GM19372 (cell line): ENCODE measurements at regions not wholly inside any gene's neighbourhood (a gene's known extent, or its start where the extent isn't known, plus 50 kb on each side); places are given as distances from the start of the nearest gene placed in this dataset.

Experiments used
- ATAC-seq: cut with Tn5 transposase; IDR thresholded peaks from one replicate; pipeline ENCODE4 v1.9.1; 2021; ENCODE audit warnings: mild to moderate bottlenecking, low read depth, moderate library complexity; ENCODE audit not compliant: unreplicated experiment

DNA sequence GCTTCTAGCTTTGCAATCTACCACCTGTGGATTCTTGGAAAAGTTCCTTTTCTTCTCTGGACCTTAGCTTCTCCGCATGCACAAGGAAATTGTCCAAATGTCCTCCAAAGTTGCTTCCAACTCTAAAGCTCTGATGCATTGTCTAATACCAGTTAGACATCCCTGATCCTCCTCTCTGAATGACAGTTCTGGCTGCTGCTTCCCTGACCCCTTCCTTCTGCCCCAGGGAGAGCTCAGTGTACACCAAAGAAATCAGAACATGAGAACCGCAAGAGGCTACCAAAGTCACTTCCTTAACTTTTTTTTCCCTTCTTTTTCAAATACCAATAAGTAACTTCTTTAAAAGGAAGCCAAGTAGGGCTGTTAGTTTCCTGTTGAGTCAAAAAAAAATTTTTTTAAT is 79.7 kb upstream of the CES5A start:
- no peak for ATAC-seq

DNA sequence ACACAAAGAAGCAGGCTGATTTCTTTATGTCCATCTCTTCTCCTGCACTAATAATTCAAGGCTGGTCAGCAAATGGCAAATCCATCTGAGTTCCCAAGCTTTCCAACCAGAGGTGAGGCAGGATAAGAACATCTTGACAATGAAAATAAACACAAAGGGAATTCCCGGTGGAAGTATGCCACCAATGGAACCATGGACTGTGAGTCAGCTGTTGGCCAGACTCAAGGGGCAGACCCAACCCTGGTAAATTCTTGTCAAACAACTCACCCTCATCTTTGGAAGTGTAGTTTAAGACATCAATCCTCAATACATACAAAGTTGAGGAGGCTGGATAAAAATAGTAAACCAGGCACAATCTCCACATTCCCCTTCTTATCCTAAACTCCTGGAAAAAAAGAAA is 74.3 kb upstream of the CES5A start:
- ATAC-seq = no peak

DNA sequence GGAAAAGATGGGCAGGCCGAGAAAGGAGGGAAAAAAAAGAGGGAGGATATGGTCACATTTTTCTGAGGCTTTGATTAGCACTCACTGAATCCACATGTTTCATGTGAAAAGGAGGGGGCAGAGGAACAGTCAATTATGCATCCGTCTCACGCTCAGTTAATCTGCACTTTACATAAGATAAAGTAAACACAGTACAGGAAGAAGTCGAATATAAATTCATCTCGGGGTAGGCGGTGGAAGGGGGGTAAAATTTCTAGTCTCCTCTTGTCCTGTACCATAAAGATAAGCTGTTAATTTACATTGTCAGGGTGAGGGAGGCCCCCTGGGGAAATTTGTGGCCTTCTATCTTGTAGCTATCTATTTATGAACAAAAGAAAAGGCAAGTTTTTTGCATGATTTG is 73.1 kb upstream of the CES5A start:
- ATAC-seq = no peak

DNA sequence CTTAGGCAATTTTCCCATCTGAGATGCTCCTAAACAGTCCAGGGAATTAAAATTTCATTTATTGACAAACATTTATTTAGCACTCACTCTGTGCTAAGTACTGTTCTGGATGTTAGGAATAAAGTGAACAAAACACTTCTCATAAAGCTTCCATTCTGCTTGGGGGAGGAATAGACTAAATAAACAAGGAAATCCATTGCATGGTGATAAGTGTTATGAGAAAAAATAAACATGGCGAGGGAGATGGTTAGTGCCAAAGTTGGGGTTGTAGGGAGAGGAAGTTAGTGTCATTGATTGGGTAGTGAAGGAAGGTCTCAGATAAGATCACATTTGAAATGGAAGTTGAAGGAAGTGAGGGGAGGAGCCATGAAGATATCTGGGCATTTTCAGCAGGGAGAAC is 72.2 kb upstream of the CES5A start:
- no peak for ATAC-seq

DNA sequence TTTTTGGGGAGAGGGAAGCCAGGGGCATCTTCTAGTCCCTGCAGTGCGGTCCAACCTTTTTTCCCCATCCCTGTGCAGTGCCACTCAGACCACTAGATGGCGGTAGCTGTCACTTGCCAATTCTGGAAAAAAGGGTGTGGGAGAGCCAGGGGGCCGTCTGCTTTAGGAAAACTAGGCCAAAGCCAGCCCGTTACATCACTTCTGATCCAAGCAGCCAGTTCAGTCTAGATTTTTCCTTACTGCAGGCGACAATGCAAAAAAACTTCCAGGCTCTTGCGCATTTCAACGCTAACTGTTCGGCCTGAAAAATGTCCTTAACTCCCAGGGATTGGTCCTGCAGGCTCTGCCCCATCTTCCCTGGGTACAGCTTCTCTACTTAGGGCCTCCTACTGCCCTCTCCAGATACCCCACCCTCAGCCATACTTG is 69.2 kb upstream of the CES5A start:
- no peak for ATAC-seq

DNA sequence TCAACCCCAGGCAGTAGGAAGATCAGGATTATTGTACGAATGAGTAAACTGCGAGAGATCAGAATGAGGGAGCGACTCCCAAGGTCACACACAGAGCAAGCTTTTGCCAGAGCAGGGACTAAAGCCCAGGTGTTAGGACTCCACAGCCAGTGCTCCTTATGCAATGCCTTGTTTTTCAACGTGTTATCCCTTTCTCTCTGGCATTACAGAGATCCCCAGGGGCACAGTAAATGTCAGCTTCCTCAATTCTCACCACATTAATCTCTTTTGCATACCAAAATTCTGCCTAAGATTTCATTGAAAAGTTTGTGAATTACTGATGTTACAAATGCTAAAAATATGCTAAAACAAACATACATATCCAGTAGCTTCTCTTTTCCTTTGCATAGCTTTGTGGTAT is 68.1 kb upstream of the CES5A start:
- no peak for ATAC-seq

DNA sequence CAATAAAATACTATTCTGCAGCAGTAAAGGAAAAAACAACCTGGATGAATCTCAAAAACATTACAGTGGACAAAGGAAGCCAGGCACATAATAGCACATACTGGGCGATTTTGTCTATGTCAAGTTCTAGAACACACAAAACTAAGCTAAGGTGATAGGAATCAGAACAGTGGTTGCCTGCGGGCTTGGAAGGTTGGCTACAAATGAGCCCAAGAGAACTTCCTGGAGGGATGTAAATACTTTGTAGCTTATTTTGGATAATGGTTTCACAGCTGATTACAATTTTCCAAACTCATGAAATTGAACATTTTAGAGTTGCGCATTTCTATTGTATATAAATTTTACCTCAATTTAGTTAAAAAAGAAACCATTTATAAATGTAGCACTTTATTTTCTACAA is 67.6 kb upstream of the CES5A start:
- ATAC-seq = no peak

DNA sequence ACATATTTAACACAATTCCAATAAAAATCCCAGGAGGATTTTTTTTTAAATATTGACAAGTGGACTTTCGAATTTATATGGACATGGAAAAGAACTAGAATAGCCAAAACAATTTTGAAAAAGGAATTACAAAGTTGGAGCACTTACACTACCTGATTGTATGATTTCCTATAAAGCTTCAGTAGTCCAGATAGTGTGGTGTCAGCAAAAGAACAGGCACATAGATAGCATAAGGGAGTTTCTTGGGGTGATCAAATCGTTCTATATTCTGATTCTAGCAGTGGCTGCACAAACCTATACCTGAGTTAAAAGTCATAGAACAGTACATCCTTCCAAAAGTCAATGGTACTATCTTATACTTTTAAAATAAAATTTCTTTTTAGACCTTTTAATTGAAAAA is 66.4 kb upstream of the CES5A start:
- no peak for ATAC-seq

DNA sequence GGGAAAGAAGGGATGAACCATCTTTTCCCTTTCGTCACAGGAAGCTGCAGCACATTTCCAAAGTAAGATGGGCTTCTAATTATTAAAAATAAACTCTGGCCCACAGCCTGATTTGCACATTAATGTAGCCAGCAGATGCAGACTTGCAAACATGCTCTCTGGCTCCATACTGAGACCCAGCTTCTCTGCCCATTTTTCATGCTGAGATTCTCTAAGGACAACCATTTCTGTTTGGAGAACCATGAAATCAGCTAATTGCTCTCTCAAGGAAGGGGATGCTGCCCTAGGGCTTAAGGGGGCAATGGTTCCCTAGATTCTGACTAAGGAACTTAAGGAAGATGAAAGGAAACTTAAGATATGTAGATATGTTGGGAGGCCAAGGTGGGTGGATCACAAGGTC is 63.0 kb upstream of the CES5A start:
- no peak for ATAC-seq

DNA sequence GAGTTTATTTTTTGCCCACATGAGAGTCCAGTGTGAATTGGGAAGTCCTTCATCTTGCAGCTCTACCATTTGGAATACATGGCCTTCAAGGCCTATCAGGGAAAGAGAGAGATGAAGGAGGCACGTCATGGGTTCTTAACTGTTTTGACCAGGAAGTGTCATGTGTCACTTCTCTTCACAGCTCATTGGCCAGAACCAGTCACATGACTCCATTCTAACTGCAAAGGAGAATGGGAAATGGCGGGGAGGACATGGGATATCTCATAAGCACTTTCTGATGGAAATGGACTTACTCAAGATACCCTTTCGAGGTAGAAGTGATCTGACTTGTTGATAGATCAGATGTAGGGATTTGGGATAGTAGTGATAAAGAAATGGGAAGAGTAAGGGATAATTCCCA is 57.9 kb upstream of the CES5A start:
- ATAC-seq = no peak

DNA sequence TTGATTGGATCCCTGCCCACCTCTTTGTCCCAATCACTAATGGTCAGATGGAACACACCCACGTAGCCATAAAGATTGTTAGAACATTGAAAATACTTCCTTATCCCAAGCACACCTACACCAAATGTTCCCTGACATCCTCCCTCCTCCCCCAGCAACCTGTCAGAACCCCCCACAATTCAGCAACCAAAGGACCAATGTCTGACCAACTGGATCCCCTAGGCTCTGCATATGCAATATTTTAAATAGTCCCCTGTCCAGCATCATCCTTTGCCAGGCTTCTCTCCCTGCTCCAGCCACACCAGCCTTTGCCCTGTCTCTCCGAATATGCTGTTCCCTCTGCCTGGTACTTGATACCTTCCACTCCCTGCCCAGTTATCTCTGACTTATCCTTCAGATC is 54.9 kb upstream of the CES5A start:
- ATAC-seq = no peak

DNA sequence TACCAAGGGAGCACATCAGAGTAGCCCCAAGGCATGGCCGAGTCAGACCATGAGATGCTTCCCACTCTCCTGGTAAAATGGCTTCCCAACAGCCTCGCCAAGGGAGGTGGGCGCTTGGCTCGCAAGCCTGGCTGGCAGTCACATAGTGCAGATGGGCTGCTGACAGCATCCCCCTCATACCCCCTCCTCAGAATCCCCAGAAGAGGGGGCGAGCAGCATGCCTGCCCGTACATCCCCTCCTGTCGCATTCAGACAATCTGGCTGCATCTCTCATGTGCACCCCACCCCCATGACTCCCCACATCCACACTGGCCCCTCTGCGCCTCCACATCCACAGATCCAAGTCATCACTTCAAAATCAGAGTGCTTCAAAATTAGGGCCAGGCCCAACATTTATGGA is 54.0 kb upstream of the CES5A start:
- no peak for ATAC-seq

DNA sequence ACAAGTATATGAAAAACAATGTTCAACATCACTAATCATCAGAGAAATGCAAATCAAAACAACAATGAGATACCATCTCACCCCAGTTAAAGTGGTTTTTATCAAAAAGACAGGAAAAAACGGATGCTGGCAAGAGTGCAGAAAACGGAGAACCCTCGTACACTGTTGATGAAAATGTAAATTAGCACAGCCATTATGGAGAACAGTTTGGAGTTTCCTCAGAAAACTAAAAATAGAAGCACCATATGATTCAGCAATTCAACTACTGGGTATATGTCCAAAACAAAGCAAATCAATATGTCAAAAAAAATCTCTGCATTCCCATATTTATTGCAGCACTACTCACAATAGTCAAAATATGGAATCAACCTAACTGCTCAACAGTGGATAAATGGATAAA is 50.1 kb upstream of the CES5A start:
- ATAC-seq = no peak
